IMR-90 (cell line): ENCODE measurements at regions not wholly inside any gene's neighbourhood (a gene's known extent, or its start where the extent isn't known, plus 50 kb on each side); places are given as distances from the start of the nearest gene placed in this dataset.

Experiments used
- ATAC-seq: fragments of 200-7000 bp; cut with Tn5 transposase; 2 replicates; pipeline ENCODE4 v1.9.1; 2020; ENCODE audit warnings: low read depth, mild to moderate bottlenecking, moderate library complexity
- BruUV-seq: library from RNA; stranded (reverse); fragments of 400-500 nt; replicated peaks from 2 replicates; lab custom pipeline; 2021; lab: Mats Ljungman, UMichigan
- CTCF ChIA-PET: fragments of 300-600 bp; formaldehyde crosslinking; extraction: SDS; loops from one replicate; lab custom pipeline; 2021; ENCODE audit warnings: antibody characterized with exemption; lab: Yijun Ruan, JAX
- POLR2A ChIA-PET: fragments of 300-600 bp; sonication (Branson Sonifier 250); formaldehyde crosslinking; loops from one replicate; lab custom pipeline; 2022; ENCODE audit warnings: antibody characterized with exemption; ENCODE audit not compliant: unreplicated experiment; lab: Charles Lee
- DNase-seq: peaks from one replicate; pipeline ENCODE4 v3.0.0; 2013
- H2AFZ ChIP-seq: replicated peaks from 2 replicates; pipeline ENCODE3; 2013; ENCODE audit warnings: low read length, mild to moderate bottlenecking; ENCODE audit not compliant: poor library complexity
- H2AK5ac ChIP-seq: 2 replicates; pipeline ENCODE4 v1.6.1; 2013; ENCODE audit warnings: low read depth, low read length, inconsistent platforms
- H2AK9ac ChIP-seq: replicated peaks from 2 replicates; pipeline ENCODE3; 2013; ENCODE audit warnings: mild to moderate bottlenecking, low read depth, low read length, moderate library complexity; ENCODE audit not compliant: poor library complexity
- H2BK120ac ChIP-seq: 2 replicates; pipeline ENCODE4 v1.6.1; 2013; ENCODE audit warnings: low read depth, low read length, inconsistent platforms
- H2BK15ac ChIP-seq: 3 replicates; pipeline ENCODE4 v1.6.1; 2013; ENCODE audit warnings: low read depth, low read length, inconsistent platforms
- H2BK20ac ChIP-seq: 2 replicates; pipeline ENCODE4 v1.6.1; 2013; ENCODE audit warnings: low read depth, mild to moderate bottlenecking, inconsistent platforms, low read length, moderate library complexity
- H2BK5ac ChIP-seq: 2 replicates; pipeline ENCODE4 v1.6.1; 2013; ENCODE audit warnings: mild to moderate bottlenecking, low read depth, low read length, inconsistent platforms; ENCODE audit not compliant: poor library complexity, severe bottlenecking
- H3K14ac ChIP-seq: replicated peaks from 2 replicates; pipeline ENCODE4 v1.6.1; 2013; ENCODE audit warnings: low read depth, low read length, inconsistent platforms
- H3K18ac ChIP-seq: 2 replicates; pipeline ENCODE4 v1.6.1; 2013; ENCODE audit warnings: low read depth, low read length, control low read depth
- H3K23ac ChIP-seq: 2 replicates; pipeline ENCODE4 v1.6.1; 2013; ENCODE audit warnings: low read depth, low read length, inconsistent platforms
- H3K27ac ChIP-seq: 2 replicates; pipeline ENCODE4 v1.5.1; 2013; ENCODE audit warnings: mild to moderate bottlenecking, control low read depth, low read length; ENCODE audit not compliant: insufficient read depth
- H3K27me3 ChIP-seq: 2 replicates; pipeline ENCODE4 v1.6.1; 2013; ENCODE audit warnings: low read length; ENCODE audit not compliant: control insufficient read depth, insufficient read depth
- H3K36me3 ChIP-seq: 2 replicates; pipeline ENCODE4 v1.6.1; 2013; ENCODE audit warnings: low read length, mixed read lengths; ENCODE audit not compliant: control insufficient read depth, insufficient read depth
- H3K4ac ChIP-seq: 2 replicates; pipeline ENCODE4 v1.6.1; 2013; ENCODE audit warnings: low read depth, low read length, inconsistent platforms
- H3K4me1 ChIP-seq: 2 replicates; pipeline ENCODE4 v1.6.1; 2013; ENCODE audit warnings: low read length, mixed read lengths; ENCODE audit not compliant: control insufficient read depth, insufficient read depth
- H3K4me2 ChIP-seq: 2 replicates; pipeline ENCODE4 v1.6.1; 2013; ENCODE audit warnings: low read depth, mild to moderate bottlenecking, control low read depth, low read length, moderate library complexity
- H3K4me3 ChIP-seq: 2 replicates; pipeline ENCODE4 v1.5.1; 2013; ENCODE audit warnings: low read depth, mild to moderate bottlenecking, control low read depth, low read length, moderate library complexity; ENCODE audit not compliant: insufficient read depth
- H3K56ac ChIP-seq: 2 replicates; pipeline ENCODE4 v1.6.1; 2013; ENCODE audit warnings: low read length, inconsistent platforms; ENCODE audit not compliant: insufficient read depth; ENCODE audit errors: extremely low read depth
- H3K79me1 ChIP-seq, 2 experiments: 2 replicates each; pipeline ENCODE4 v1.6.1; 2013; ENCODE audit warnings: low read length in 2 of 2, inconsistent platforms in 1 of 2, low read depth in 1 of 2
- H3K9ac ChIP-seq: 2 replicates; pipeline ENCODE4 v1.6.1; 2013; ENCODE audit warnings: low read depth, low read length, control low read depth
- H3K9me1 ChIP-seq: 2 replicates; pipeline ENCODE4 v1.6.1; 2013; ENCODE audit warnings: low read length, inconsistent platforms; ENCODE audit not compliant: insufficient read depth
- H3K9me3 ChIP-seq: 2 replicates; pipeline ENCODE4 v1.6.1; 2013; ENCODE audit warnings: low read length; ENCODE audit not compliant: control insufficient read depth, insufficient read depth
- H4K20me1 ChIP-seq: 2 replicates; pipeline ENCODE4 v1.6.1; 2013; ENCODE audit warnings: low read length, inconsistent platforms; ENCODE audit not compliant: insufficient read depth
- H4K5ac ChIP-seq: 2 replicates; pipeline ENCODE4 v1.6.1; 2013; ENCODE audit warnings: mild to moderate bottlenecking, low read depth, low read length, control low read depth
- H4K8ac ChIP-seq, 2 experiments: 2 replicates each; pipeline ENCODE4 v1.6.1; 2013; ENCODE audit warnings: low read depth in 2 of 2, low read length in 2 of 2, control low read depth in 1 of 2, inconsistent platforms in 1 of 2
- H4K91ac ChIP-seq: 2 replicates; pipeline ENCODE4 v1.6.1; 2013; ENCODE audit warnings: low read depth, low read length, inconsistent platforms; ENCODE audit not compliant: insufficient read depth
- BHLHE40 ChIP-seq: fragments of 150-350 bp; IDR thresholded peaks from 2 replicates; pipeline ENCODE4 v1.6.1; 2016; ENCODE audit warnings: mild to moderate bottlenecking, low read depth, low read length
- CEBPB ChIP-seq: IDR thresholded peaks from 2 replicates; pipeline ENCODE4 v1.6.1; 2012; ENCODE audit warnings: low read depth, low read length, improper control_type of control experiment
- CHD1 ChIP-seq: IDR thresholded peaks from 2 replicates; pipeline ENCODE4 v1.6.1; 2012; ENCODE audit warnings: low read depth, low read length, improper control_type of control experiment
- CTCF ChIP-seq: conservative IDR thresholded peaks from 2 replicates; pipeline ENCODE4 v1.5.1; 2012; ENCODE audit warnings: mild to moderate bottlenecking, low read depth, low read length, improper control_type of control experiment
- ELK1 ChIP-seq: fragments of 150-350 bp; IDR thresholded peaks from 2 replicates; pipeline ENCODE4 v1.6.1; 2016; ENCODE audit warnings: low read depth, mild to moderate bottlenecking, low read length, moderate library complexity, borderline replicate concordance
- MAFK ChIP-seq: IDR thresholded peaks from 2 replicates; pipeline ENCODE4 v1.6.1; 2012; ENCODE audit warnings: low read depth, low read length, improper control_type of control experiment
- MXI1 ChIP-seq: IDR thresholded peaks from 2 replicates; pipeline ENCODE4 v1.6.1; 2012; ENCODE audit warnings: low read depth, mild to moderate bottlenecking, low read length, moderate library complexity, borderline replicate concordance
- NFE2L2 ChIP-seq: fragments of 150-350 bp; IDR thresholded peaks from 2 replicates; pipeline ENCODE4 v1.6.1; 2016; ENCODE audit warnings: low read depth, mild to moderate bottlenecking, low read length
- RFX5 ChIP-seq: IDR thresholded peaks from 2 replicates; pipeline ENCODE4 v1.8.0; 2012; ENCODE audit warnings: low read depth, mild to moderate bottlenecking, low read length, moderate library complexity
- SMC3 ChIP-seq: fragments of 150-350 bp; IDR thresholded peaks from 2 replicates; pipeline ENCODE4 v1.6.1; 2016; ENCODE audit warnings: low read depth, mild to moderate bottlenecking, antibody characterized with exemption, low read length, moderate library complexity
- WGBS, 2 experiments: methylation state at CpG; one replicate each; pipeline versions ENCODE4 v1.1.5 to v1.1.7; 2013; ENCODE audit warnings: missing lambda C conversion rate in 2 of 2; ENCODE audit not compliant: insufficient read length in 1 of 2; ENCODE audit errors: extremely low coverage in 2 of 2; 5-methylcytosine and 5-hydroxymethylcytosine counted together
- dilution Hi-C: fragments of 300-500 bp; cut with HindIII; formaldehyde crosslinking; loops from one replicate; pipeline ENCODE4 v1.14.3; 2018; ENCODE audit warnings: low sequenced_read_pairs; ENCODE audit not compliant: unreplicated experiment
- in situ Hi-C: fragments of 300-500 bp; cut with MboI; formaldehyde crosslinking; loops from 3 replicates; pipeline ENCODE4 v1.14.3; 2019; ENCODE audit warnings: low sequenced_read_pairs, inconsistent platforms, mixed read lengths
- intact Hi-C: fragments of 100-400 bp; cut with micrococcal nuclease; formaldehyde crosslinking; loops from 2 replicates; pipeline ENCODE4 v1.10.0; 2022

- no peak overlapping the region for H3K4ac ChIP-seq
- no peak overlapping the region for H2AFZ ChIP-seq
- in situ Hi-C loops (no loop called here), dilution Hi-C loops (no loop called here), intact Hi-C loops (no loop called here)
- H4K5ac ChIP-seq = no peak overlapping the region
- H2BK15ac ChIP-seq = no peak overlapping the region
- H3K9me1 ChIP-seq = no peaks in the 10 kb centered on the region
- no CpG with 5 or more reads among the region's 4 CpGs for WGBS, 2 experiments
- H2BK120ac ChIP-seq = no peak overlapping the region
- DNase-seq (no peak), ATAC-seq (no peak)
- no peaks in the 10 kb centered on the region for H3K4me1 ChIP-seq
- no peak overlapping the region for H3K56ac ChIP-seq
- H3K14ac ChIP-seq = no peak overlapping the region
- ChIA-PET CTCF (no interaction called here), POLR2A (no interaction called here)
- H3K23ac ChIP-seq = no peak overlapping the region
- H4K8ac ChIP-seq = no peak overlapping the region
- H2AK5ac ChIP-seq = no peak overlapping the region
- H3K27me3 ChIP-seq = no peaks in the 10 kb centered on the region
- H3K27ac ChIP-seq = no peak overlapping the region
- H3K18ac ChIP-seq = no peak overlapping the region
- no peak for TF ChIP-seq ELK1
- TF ChIP-seq MAFK = no peak
- no peak for TF ChIP-seq CEBPB
- no peak for TF ChIP-seq SMC3
- no peak for TF ChIP-seq NFE2L2
- TF ChIP-seq MXI1 = no peak
- no peak for TF ChIP-seq CTCF
- no peak for TF ChIP-seq BHLHE40
- TF ChIP-seq CHD1 = no peak
- TF ChIP-seq RFX5 = no peak
- no peak overlapping the region for H2AK9ac ChIP-seq
- no peaks in the 10 kb centered on the region for H4K20me1 ChIP-seq
- H3K36me3 ChIP-seq = no peaks in the 10 kb centered on the region
- H3K4me3 ChIP-seq = no peak overlapping the region
- H2BK20ac ChIP-seq = no peak overlapping the region
- no peak overlapping the region for H3K9ac ChIP-seq
- no TSS peak for BruUV-seq
- H4K91ac ChIP-seq = no peak overlapping the region
- H3K4me2 ChIP-seq = no peak overlapping the region
- H2BK5ac ChIP-seq = no peak overlapping the region
- peaks cover 2% of the 10 kb centered on the region; the same call in 1 of the 2 replicates for H3K9me3 ChIP-seq
- H3K79me1 ChIP-seq = no peaks in the 10 kb centered on the region
Measured at GRCh38 chr1:209102531-209102930, 481.0 kb upstream of the CAMK1G start.
